ENCODE measurements at regions not wholly inside any gene's neighbourhood (a gene's known extent, or its start where the extent isn't known, plus 50 kb on each side); places are given as distances from the start of the nearest gene placed in this dataset.

GRCh38 chr10:78959924-78960285, 108.9 kb upstream of the ZMIZ1 start:
- TF ChIP-seq CTCF (IDR thresholded peaks at IDR 0.05): no peak
- TF ChIP-seq POLR2A (IDR thresholded peaks at IDR 0.05): no peak

Data from thyroid gland (tissue), 4 donors.